ENCODE measurements at regions not wholly inside any gene's neighbourhood (a gene's known extent, or its start where the extent isn't known, plus 50 kb on each side); places are given as distances from the start of the nearest gene placed in this dataset.

GRCh38 chr14:98112194-98112780, 1159.7 kb downstream of the BCL11B start:
- Histone ChIP-seq H3K27ac (ENCODE audit: low read depth in 1 of 2, low read length in 1 of 2) (no peak overlapping the region), H3K4me1 (ENCODE audit: control insufficient read depth in 2 of 2, insufficient read depth in 2 of 2, low read length in 2 of 2) (peaks cover 0 to 2% of the 10 kb centered on the region in 2 donors), H3K9me3 (ENCODE audit: control insufficient read depth in 2 of 2, insufficient read depth in 1 of 2, low read length in 1 of 2) (no peaks in the 10 kb centered on the region), H3K36me3 (ENCODE audit: control insufficient read depth in 2 of 2, insufficient read depth in 2 of 2, low read length in 1 of 2) (peaks cover 0 to 3% of the 10 kb centered on the region in 2 donors), H3K4me3 (ENCODE audit: low read length in 2 of 2) (no peak overlapping the region), H3K27me3 (ENCODE audit: control insufficient read depth in 2 of 2, insufficient read depth in 1 of 2, low read length in 1 of 2) (no peaks in the 10 kb centered on the region)
- no peak for DNase-seq (ENCODE audit: low read depth in 6 of 9, low spot score in 9 of 9)
- WGBS: 85% methylated on average over 5 of the region's 5 CpGs

GRCh38 chr14:98114122-98114895, 1157.7 kb downstream of the BCL11B start:
- Histone ChIP-seq H3K27ac (ENCODE audit: low read depth in 1 of 2, low read length in 1 of 2) (peak overlapping the region in 1 of 2 donors; percentile 18), H3K9me3 (ENCODE audit: control insufficient read depth in 2 of 2, insufficient read depth in 1 of 2, low read length in 1 of 2) (no peaks in the 10 kb centered on the region), H3K4me3 (ENCODE audit: low read length in 2 of 2) (no peak overlapping the region), H3K4me1 (ENCODE audit: control insufficient read depth in 2 of 2, insufficient read depth in 2 of 2, low read length in 2 of 2) (peaks cover 0 to 2% of the 10 kb centered on the region in 2 donors), H3K27me3 (ENCODE audit: control insufficient read depth in 2 of 2, insufficient read depth in 1 of 2, low read length in 1 of 2) (no peaks in the 10 kb centered on the region), H3K36me3 (ENCODE audit: control insufficient read depth in 2 of 2, insufficient read depth in 2 of 2, low read length in 1 of 2) (peaks cover 0 to 3% of the 10 kb centered on the region in 2 donors)
- WGBS: 64% methylated on average over 3 of the region's 3 CpGs
- no peak for DNase-seq (ENCODE audit: low read depth in 6 of 9, low spot score in 9 of 9)

- Histone ChIP-seq H3K27ac (ENCODE audit: low read depth in 1 of 2, low read length in 1 of 2) (no peak overlapping the region), H3K36me3 (ENCODE audit: control insufficient read depth in 2 of 2, insufficient read depth in 2 of 2, low read length in 1 of 2) (peaks cover 0 to 3% of the 10 kb centered on the region in 2 donors), H3K4me1 (ENCODE audit: control insufficient read depth in 2 of 2, insufficient read depth in 2 of 2, low read length in 2 of 2) (peaks cover 0 to 2% of the 10 kb centered on the region in 2 donors), H3K27me3 (ENCODE audit: control insufficient read depth in 2 of 2, insufficient read depth in 1 of 2, low read length in 1 of 2) (no peaks in the 10 kb centered on the region), H3K9me3 (ENCODE audit: control insufficient read depth in 2 of 2, insufficient read depth in 1 of 2, low read length in 1 of 2) (no peaks in the 10 kb centered on the region), H3K4me3 (ENCODE audit: low read length in 2 of 2) (no peak overlapping the region)
- 90% methylated on average over 1 of the region's 1 CpG for WGBS
- no peak for DNase-seq (ENCODE audit: low read depth in 6 of 9, low spot score in 9 of 9)
Observed at GRCh38 chr14:98114946-98115345, 1157.1 kb downstream of the BCL11B start.

GRCh38 chr14:98118749-98119148, 1153.2 kb downstream of the BCL11B start:
- Histone ChIP-seq H3K4me3 (ENCODE audit: low read length in 2 of 2) (no peak overlapping the region), H3K9me3 (ENCODE audit: control insufficient read depth in 2 of 2, insufficient read depth in 1 of 2, low read length in 1 of 2) (no peaks in the 10 kb centered on the region), H3K4me1 (ENCODE audit: control insufficient read depth in 2 of 2, insufficient read depth in 2 of 2, low read length in 2 of 2) (no peaks in the 10 kb centered on the region), H3K36me3 (ENCODE audit: control insufficient read depth in 2 of 2, insufficient read depth in 2 of 2, low read length in 1 of 2) (no peaks in the 10 kb centered on the region), H3K27me3 (ENCODE audit: control insufficient read depth in 2 of 2, insufficient read depth in 1 of 2, low read length in 1 of 2) (no peaks in the 10 kb centered on the region), H3K27ac (ENCODE audit: low read depth in 1 of 2, low read length in 1 of 2) (no peak overlapping the region)
- no peak for DNase-seq (ENCODE audit: low read depth in 6 of 9, low spot score in 9 of 9)

GRCh38 chr14:98119739-98120138, 1152.3 kb downstream of the BCL11B start:
- H3K4me1 ChIP-seq (ENCODE audit: control insufficient read depth in 2 of 2, insufficient read depth in 2 of 2, low read length in 2 of 2): no peaks in the 10 kb centered on the region
- no peak for DNase-seq (ENCODE audit: low read depth in 6 of 9, low spot score in 9 of 9)
- 97% methylated on average over 4 of the region's 4 CpGs for whole genome bisulfite sequencing

GRCh38 chr14:98120831-98121464, 1151.0 kb downstream of the BCL11B start:
- no peak for DNase-seq (ENCODE audit: low read depth in 6 of 9, low spot score in 9 of 9)
- 94% methylated on average over 6 of the region's 6 CpGs for WGBS
- Histone ChIP-seq H3K27ac (ENCODE audit: low read depth in 1 of 2, low read length in 1 of 2) (no peak overlapping the region), H3K4me3 (ENCODE audit: low read length in 2 of 2) (no peak overlapping the region), H3K36me3 (ENCODE audit: control insufficient read depth in 2 of 2, insufficient read depth in 2 of 2, low read length in 1 of 2) (no peaks in the 10 kb centered on the region), H3K4me1 (ENCODE audit: control insufficient read depth in 2 of 2, insufficient read depth in 2 of 2, low read length in 2 of 2) (no peaks in the 10 kb centered on the region), H3K9me3 (ENCODE audit: control insufficient read depth in 2 of 2, insufficient read depth in 1 of 2, low read length in 1 of 2) (peaks cover 0 to 13% of the 10 kb centered on the region in 2 donors), H3K27me3 (ENCODE audit: control insufficient read depth in 2 of 2, insufficient read depth in 1 of 2, low read length in 1 of 2) (no peaks in the 10 kb centered on the region)

More at GRCh38 chr14:98119739-98120138, 1152.3 kb downstream of the BCL11B start:
- Histone ChIP-seq H3K4me3 (ENCODE audit: low read length in 2 of 2) (no peak overlapping the region), H3K9me3 (ENCODE audit: control insufficient read depth in 2 of 2, insufficient read depth in 1 of 2, low read length in 1 of 2) (peaks cover 0 to 6% of the 10 kb centered on the region in 2 donors), H3K27me3 (ENCODE audit: control insufficient read depth in 2 of 2, insufficient read depth in 1 of 2, low read length in 1 of 2) (no peaks in the 10 kb centered on the region), H3K27ac (ENCODE audit: low read depth in 1 of 2, low read length in 1 of 2) (no peak overlapping the region), H3K36me3 (ENCODE audit: control insufficient read depth in 2 of 2, insufficient read depth in 2 of 2, low read length in 1 of 2) (no peaks in the 10 kb centered on the region)

- no peak overlapping the region for H3K27ac ChIP-seq (ENCODE audit: low read depth in 1 of 2, low read length in 1 of 2)
Observed at GRCh38 chr14:98122527-98122926, 1149.5 kb downstream of the BCL11B start.

GRCh38 chr14:98130691-98131090, 1141.3 kb downstream of the BCL11B start:
- Histone ChIP-seq H3K27me3 (ENCODE audit: control insufficient read depth in 2 of 2, insufficient read depth in 1 of 2, low read length in 1 of 2) (no peaks in the 10 kb centered on the region), H3K36me3 (ENCODE audit: control insufficient read depth in 2 of 2, insufficient read depth in 2 of 2, low read length in 1 of 2) (peaks cover 0 to 22% of the 10 kb centered on the region in 2 donors), H3K4me1 (ENCODE audit: control insufficient read depth in 2 of 2, insufficient read depth in 2 of 2, low read length in 2 of 2) (peaks cover 7 to 37% of the 10 kb centered on the region in 2 donors), H3K27ac (ENCODE audit: low read depth in 1 of 2, low read length in 1 of 2) (no peak overlapping the region), H3K9me3 (ENCODE audit: control insufficient read depth in 2 of 2, insufficient read depth in 1 of 2, low read length in 1 of 2) (peaks cover under 1 to 6% of the 10 kb centered on the region in 2 donors), H3K4me3 (ENCODE audit: low read length in 2 of 2) (no peak overlapping the region)
- 92% methylated on average over 2 of the region's 2 CpGs for WGBS
- no peak for DNase-seq (ENCODE audit: low read depth in 6 of 9, low spot score in 9 of 9)

More at GRCh38 chr14:98122527-98122926, 1149.5 kb downstream of the BCL11B start:
- peaks cover 0 to 4% of the 10 kb centered on the region in 2 donors for H3K36me3 ChIP-seq (ENCODE audit: control insufficient read depth in 2 of 2, insufficient read depth in 2 of 2, low read length in 1 of 2)
- no peak for DNase-seq (ENCODE audit: low read depth in 6 of 9, low spot score in 9 of 9)
- H3K9me3 ChIP-seq (ENCODE audit: control insufficient read depth in 2 of 2, insufficient read depth in 1 of 2, low read length in 1 of 2): peaks cover 0 to 13% of the 10 kb centered on the region in 2 donors
- no peak overlapping the region for H3K4me3 ChIP-seq (ENCODE audit: low read length in 2 of 2)
- H3K27me3 ChIP-seq (ENCODE audit: control insufficient read depth in 2 of 2, insufficient read depth in 1 of 2, low read length in 1 of 2): no peaks in the 10 kb centered on the region
- 94% methylated on average over 4 of the region's 4 CpGs for WGBS
- H3K4me1 ChIP-seq (ENCODE audit: control insufficient read depth in 2 of 2, insufficient read depth in 2 of 2, low read length in 2 of 2): no peaks in the 10 kb centered on the region

GRCh38 chr14:98131406-98131805, 1140.6 kb downstream of the BCL11B start:
- peaks cover 1 to 11% of the 10 kb centered on the region in 2 donors for H3K9me3 ChIP-seq (ENCODE audit: control insufficient read depth in 2 of 2, insufficient read depth in 1 of 2, low read length in 1 of 2)
- H3K27me3 ChIP-seq (ENCODE audit: control insufficient read depth in 2 of 2, insufficient read depth in 1 of 2, low read length in 1 of 2): no peaks in the 10 kb centered on the region
- DNase-seq (ENCODE audit: low read depth in 6 of 9, low spot score in 9 of 9): no peak
- no peak overlapping the region for H3K27ac ChIP-seq (ENCODE audit: low read depth in 1 of 2, low read length in 1 of 2)
- peaks cover 12 to 44% of the 10 kb centered on the region in 2 donors for H3K4me1 ChIP-seq (ENCODE audit: control insufficient read depth in 2 of 2, insufficient read depth in 2 of 2, low read length in 2 of 2)
- no peak overlapping the region for H3K4me3 ChIP-seq (ENCODE audit: low read length in 2 of 2)
- H3K36me3 ChIP-seq (ENCODE audit: control insufficient read depth in 2 of 2, insufficient read depth in 2 of 2, low read length in 1 of 2): peaks cover 0 to 24% of the 10 kb centered on the region in 2 donors
- WGBS: 75% methylated on average over 1 of the region's 1 CpG
